ENCODE measurements at regions not wholly inside any gene's neighbourhood (a gene's known extent, or its start where the extent isn't known, plus 50 kb on each side); places are given as distances from the start of the nearest gene placed in this dataset.
A peak's percentile ranks its signal among the peaks of the same experiment; 100 is the strongest.
"Not testable (repeated sequence)": the region's sequence is repeated elsewhere in the genome, so short reads cannot be mapped to it uniquely, and the experiment has no call there.

GRCh38 chr21:35401476-35401875 lies 352.4 kb upstream of the RUNX1 start:
- no peak for DNase-seq (ENCODE audit: low read depth in 2 of 2)

- DNase-seq (ENCODE audit: low read depth in 2 of 2): peak; percentile 0 to 3
Observed at GRCh38 chr21:35400233-35400939, 351.3 kb upstream of the RUNX1 start.

DNA sequence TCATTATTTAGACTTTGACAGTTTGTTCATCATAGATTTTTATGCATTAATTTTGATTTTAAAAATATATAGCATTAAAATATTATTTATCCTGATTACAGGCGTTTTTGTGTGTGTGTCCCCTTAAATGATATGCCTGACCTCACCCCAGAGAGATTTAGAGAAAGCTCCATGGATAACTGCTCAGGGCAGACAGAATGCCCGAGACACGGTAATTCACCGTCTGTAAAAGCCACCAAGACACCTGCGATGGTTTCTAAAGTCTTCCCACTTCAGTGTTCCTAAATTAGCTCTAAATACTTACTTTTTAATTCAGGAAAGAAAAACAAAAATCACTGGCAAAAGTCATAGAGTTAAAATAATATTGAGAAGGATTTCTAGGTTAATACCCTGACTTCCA lies 350.6 kb upstream of the RUNX1 start:
- no peak for DNase-seq (ENCODE audit: low read depth in 2 of 2)

DNA sequence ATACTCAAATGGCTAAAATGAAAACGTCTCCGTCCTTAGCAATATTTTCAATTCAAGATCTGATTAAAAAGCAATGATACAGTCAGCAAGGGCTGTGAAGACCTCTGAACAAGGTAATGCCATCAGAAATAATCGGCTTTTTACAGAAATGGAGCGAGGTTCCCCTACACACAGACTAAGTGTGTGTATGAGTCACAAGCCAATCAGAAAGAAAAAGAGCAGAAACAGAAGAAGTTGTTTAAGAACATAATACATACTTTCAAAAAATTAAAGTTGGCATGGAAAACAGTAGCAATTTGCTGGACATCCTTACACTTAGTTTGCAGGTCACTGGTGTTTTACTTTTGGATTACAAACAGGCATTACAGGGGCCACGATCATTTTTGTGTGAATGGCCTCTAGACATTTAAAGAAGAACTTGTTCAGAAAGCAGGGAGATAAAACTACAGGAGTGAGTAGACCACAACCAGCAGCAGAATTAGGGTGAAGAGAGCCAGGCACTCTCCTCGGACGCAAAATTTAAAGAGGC lies 350.0 kb upstream of the RUNX1 start:
- DNase-seq (ENCODE audit: low read depth in 2 of 2): no peak

- no peak for DNase-seq (ENCODE audit: low read depth in 2 of 2)
Observed at GRCh38 chr21:35398346-35398982, 349.4 kb upstream of the RUNX1 start.

DNA sequence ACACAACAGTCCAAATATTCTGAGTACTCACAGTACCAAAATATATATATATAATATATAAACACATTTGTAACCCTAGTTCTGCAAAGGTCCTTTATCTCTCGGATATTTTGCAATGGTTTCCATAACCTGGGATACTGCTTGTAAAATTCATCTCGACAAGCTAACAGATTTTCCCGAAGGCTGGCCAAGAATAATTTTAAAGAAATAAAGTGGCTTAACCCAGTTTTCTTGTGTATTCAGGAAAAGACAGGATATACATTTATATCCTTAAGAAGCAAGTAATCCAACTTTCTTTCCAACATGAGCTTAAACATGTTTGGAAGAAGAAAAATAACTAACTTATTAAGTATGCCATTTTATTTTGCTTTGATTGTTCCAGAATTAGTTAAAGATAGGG lies 348.7 kb upstream of the RUNX1 start:
- no peak for DNase-seq (ENCODE audit: low read depth in 2 of 2)

GRCh38 chr21:35396655-35397054 lies 347.6 kb upstream of the RUNX1 start:
- no peak for DNase-seq (ENCODE audit: low read depth in 2 of 2)

GRCh38 chr21:35395728-35396127 lies 346.6 kb upstream of the RUNX1 start:
- DNase-seq (ENCODE audit: low read depth in 2 of 2): no peak

- DNase-seq (ENCODE audit: low read depth in 2 of 2): no peak
Observed at GRCh38 chr21:35394634-35395369, 345.7 kb upstream of the RUNX1 start.

DNA sequence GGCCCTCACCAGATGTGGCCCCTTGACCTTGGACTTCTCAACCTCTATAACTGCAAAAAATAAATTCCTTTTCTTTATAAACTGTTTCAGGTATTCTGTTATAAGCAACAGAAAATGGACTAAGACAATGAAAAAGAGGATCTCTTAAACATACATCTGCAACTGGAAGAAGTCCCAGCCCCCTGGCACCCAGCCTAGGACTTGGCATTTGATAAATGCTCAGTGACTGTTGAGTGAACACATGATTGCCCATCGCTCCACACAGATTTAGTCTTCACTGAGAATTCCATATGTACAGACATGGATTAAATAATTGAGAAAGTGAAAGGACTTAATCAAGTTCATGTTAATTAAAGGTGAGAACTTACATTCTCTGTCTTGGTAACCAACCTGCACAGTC lies 344.9 kb upstream of the RUNX1 start:
- DNase-seq (ENCODE audit: low read depth in 2 of 2): no peak

GRCh38 chr21:35390013-35390776 lies 341.1 kb upstream of the RUNX1 start:
- DNase-seq (ENCODE audit: low read depth in 2 of 2): no peak

GRCh38 chr21:35386491-35387079 lies 337.5 kb upstream of the RUNX1 start:
- no peak for DNase-seq (ENCODE audit: low read depth in 2 of 2)

DNA sequence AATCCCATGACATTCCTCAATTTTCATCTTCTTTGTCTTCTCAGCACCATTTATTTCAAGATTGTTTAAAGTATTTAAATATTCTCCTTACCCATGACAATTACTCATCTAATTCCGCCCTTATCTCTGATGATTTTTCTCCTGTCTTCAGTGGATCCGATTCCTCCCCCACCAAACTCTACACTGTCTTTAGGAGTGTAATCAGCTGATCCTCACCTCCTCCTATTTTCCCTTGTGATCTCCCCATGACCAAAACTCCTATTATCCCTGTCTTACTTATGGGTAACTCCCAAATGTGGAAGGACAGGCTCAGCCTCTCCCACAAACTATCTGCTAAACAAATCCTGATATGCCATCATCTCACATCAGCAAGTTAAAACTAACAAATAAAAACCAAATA lies 335.3 kb upstream of the RUNX1 start:
- DNase-seq (ENCODE audit: low read depth in 2 of 2): no peak

GRCh38 chr21:35382696-35383095 lies 333.6 kb upstream of the RUNX1 start:
- no peak for DNase-seq (ENCODE audit: low read depth in 2 of 2)

- no peak for DNase-seq (ENCODE audit: low read depth in 2 of 2)
Observed at GRCh38 chr21:35381743-35382310, 332.7 kb upstream of the RUNX1 start.

DNA sequence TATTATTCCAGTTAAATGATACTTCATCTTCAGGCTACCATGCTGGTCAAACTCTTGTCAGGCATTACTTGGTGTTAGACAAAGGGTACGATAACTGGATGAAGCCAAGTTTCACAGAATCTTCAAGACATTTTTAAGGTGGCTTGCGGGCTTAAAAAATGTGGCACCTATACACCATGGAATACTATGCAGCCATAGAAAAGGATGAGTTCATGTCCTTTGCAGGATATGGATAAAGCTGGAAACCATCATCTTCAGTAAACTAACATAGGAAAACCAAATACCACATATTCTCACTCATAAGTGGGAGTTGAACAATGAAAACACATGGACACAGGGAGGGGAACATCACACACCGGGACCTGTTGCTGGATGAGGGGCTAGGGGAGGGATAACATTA lies 331.2 kb upstream of the RUNX1 start:
- DNase-seq (ENCODE audit: low read depth in 2 of 2): not testable (repeated sequence)

DNA sequence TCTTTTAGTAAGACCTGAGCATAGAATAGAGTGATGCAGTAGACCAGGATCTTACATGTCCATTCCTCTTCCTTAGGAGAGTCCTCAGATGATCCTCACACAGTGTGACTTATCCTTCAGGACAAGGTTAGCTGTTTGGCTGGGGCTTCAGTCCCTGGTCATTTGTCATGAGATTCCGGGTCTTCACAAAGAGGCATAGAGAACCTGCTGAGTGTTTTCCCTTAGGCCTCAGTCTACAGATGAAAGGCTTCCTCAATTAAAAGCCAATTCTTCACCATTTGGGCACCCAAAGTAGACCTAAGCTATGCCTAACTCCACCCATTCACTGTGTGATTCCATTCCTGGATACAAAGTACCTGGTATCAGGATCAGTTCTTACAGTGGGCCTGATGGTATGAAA lies 329.8 kb upstream of the RUNX1 start:
- DNase-seq (ENCODE audit: low read depth in 2 of 2): no peak

GRCh38 chr21:35377505-35378090 lies 328.5 kb upstream of the RUNX1 start:
- no peak for DNase-seq (ENCODE audit: low read depth in 2 of 2)

- DNase-seq (ENCODE audit: low read depth in 2 of 2): no peak
Observed at GRCh38 chr21:35376406-35377135, 327.5 kb upstream of the RUNX1 start.

- DNase-seq (ENCODE audit: low read depth in 2 of 2): no peak
Observed at GRCh38 chr21:35375115-35375514, 326.0 kb upstream of the RUNX1 start.
